Mesenchymal stem cell (in vitro differentiated cells and primary cell): ENCODE measurements at regions not wholly inside any gene's neighbourhood (a gene's known extent, or its start where the extent isn't known, plus 50 kb on each side); places are given as distances from the start of the nearest gene placed in this dataset.
A peak's percentile ranks its signal among the peaks of the same experiment; 100 is the strongest.

Experiments used
- DNase-seq: peaks from one replicate; pipeline ENCODE4 v3.0.0-alpha.2; 2013
- H2AFZ ChIP-seq: one replicate; pipeline ENCODE4 v1.6.1; 2013; ENCODE audit warnings: low read depth, mild to moderate bottlenecking, control low read depth, inconsistent platforms, low read length, moderate library complexity
- H2AK5ac ChIP-seq: 2 replicates; pipeline ENCODE4 v1.6.1; 2013; ENCODE audit warnings: low read length, moderate library complexity, mild to moderate bottlenecking, inconsistent platforms; ENCODE audit not compliant: severe bottlenecking
- H2BK120ac ChIP-seq: one replicate; pipeline ENCODE4 v1.6.1; 2013; ENCODE audit warnings: low read depth, mild to moderate bottlenecking, inconsistent platforms, low read length, moderate library complexity
- H2BK12ac ChIP-seq, 2 experiments: one replicate each; pipeline ENCODE4 v1.6.1; 2013; ENCODE audit warnings: inconsistent platforms in 2 of 2, low read length in 2 of 2, mild to moderate bottlenecking in 2 of 2, moderate library complexity in 2 of 2, control low read depth in 1 of 2
- H2BK15ac ChIP-seq: one replicate; pipeline ENCODE4 v1.6.1; 2013; ENCODE audit warnings: mild to moderate bottlenecking, low read depth, inconsistent platforms; ENCODE audit not compliant: poor library complexity, severe bottlenecking
- H2BK5ac ChIP-seq: 2 replicates; pipeline ENCODE4 v1.6.1; 2013; ENCODE audit warnings: low read depth, mild to moderate bottlenecking, low read length, control low read depth, inconsistent platforms; ENCODE audit not compliant: poor library complexity, severe bottlenecking
- H3K14ac ChIP-seq, 2 experiments: one replicate each; pipeline ENCODE4 v1.6.1; 2013; ENCODE audit warnings: inconsistent platforms in 2 of 2, low read length in 2 of 2, control low read depth in 1 of 2, mild to moderate bottlenecking in 1 of 2, moderate library complexity in 1 of 2
- H3K18ac ChIP-seq, 2 experiments: one replicate each; pipeline ENCODE4 v1.6.1; 2013; ENCODE audit warnings: inconsistent platforms in 2 of 2, low read length in 2 of 2, control low read depth in 1 of 2, low read depth in 1 of 2, mild to moderate bottlenecking in 1 of 2
- H3K23ac ChIP-seq, 2 experiments: one replicate each; pipeline ENCODE4 v1.6.1; 2013; ENCODE audit warnings: inconsistent platforms in 2 of 2, low read length in 2 of 2, mild to moderate bottlenecking in 2 of 2, moderate library complexity in 2 of 2, control low read depth in 1 of 2
- H3K27ac ChIP-seq: 2 replicates; pipeline ENCODE4 v1.5.1; 2013; ENCODE audit warnings: mild to moderate bottlenecking, moderate library complexity, low read length, control low read depth, inconsistent platforms; ENCODE audit not compliant: poor library complexity, severe bottlenecking
- H3K27me3 ChIP-seq, 2 experiments: 2 replicates each; pipeline versions ENCODE4 v1.6.1 to v1.7.0; 2013; ENCODE audit warnings: low read length in 2 of 2, mild to moderate bottlenecking in 2 of 2, moderate library complexity in 2 of 2, control low read depth in 1 of 2, inconsistent platforms in 1 of 2; ENCODE audit not compliant: control insufficient read depth in 1 of 2, insufficient read depth in 1 of 2
- H3K36me3 ChIP-seq, 2 experiments: 2 replicates each; pipeline versions ENCODE4 v1.6.1 to v1.7.0; 2013; ENCODE audit warnings: low read length in 2 of 2, control low read depth in 1 of 2, inconsistent platforms in 1 of 2, low read depth in 1 of 2, mild to moderate bottlenecking in 1 of 2; ENCODE audit not compliant: insufficient read depth in 2 of 2, control insufficient read depth in 1 of 2
- H3K4ac ChIP-seq, 2 experiments: one replicate each; pipeline ENCODE4 v1.6.1; 2013; ENCODE audit warnings: inconsistent platforms in 2 of 2, low read length in 2 of 2, mild to moderate bottlenecking in 2 of 2, moderate library complexity in 2 of 2, control low read depth in 1 of 2, low read depth in 1 of 2
- H3K4me1 ChIP-seq: 2 replicates; pipeline ENCODE4 v1.6.1; 2013; ENCODE audit warnings: low read depth, low read length, control low read depth; ENCODE audit not compliant: control insufficient read depth, insufficient read depth
- H3K4me2 ChIP-seq: 2 replicates; pipeline ENCODE4 v1.6.1; 2013; ENCODE audit warnings: low read length, mild to moderate bottlenecking, inconsistent platforms; ENCODE audit not compliant: poor library complexity, severe bottlenecking
- H3K4me3 ChIP-seq, 2 experiments: 2 replicates each; pipeline versions ENCODE4 v1.5.1 to v1.7.0; 2013; ENCODE audit warnings: low read length in 2 of 2, mild to moderate bottlenecking in 2 of 2, control low read depth in 1 of 2, low read depth in 1 of 2; ENCODE audit not compliant: insufficient read depth in 1 of 2
- H3K79me1 ChIP-seq: replicated peaks from 2 replicates; pipeline ENCODE4 v1.6.1; 2013; ENCODE audit warnings: mild to moderate bottlenecking, control low read depth, low read length, inconsistent platforms; ENCODE audit not compliant: poor library complexity, severe bottlenecking
- H3K9ac ChIP-seq: 2 replicates; pipeline ENCODE4 v1.7.0; 2013; ENCODE audit warnings: mild to moderate bottlenecking, low read length, moderate library complexity
- H3K9me3 ChIP-seq: 2 replicates; pipeline ENCODE4 v1.7.0; 2013; ENCODE audit warnings: mild to moderate bottlenecking, low read length; ENCODE audit not compliant: control insufficient read depth
- H4K8ac ChIP-seq: one replicate; pipeline ENCODE4 v1.6.1; 2013; ENCODE audit warnings: inconsistent platforms, mild to moderate bottlenecking, low read length, moderate library complexity
- H4K91ac ChIP-seq: one replicate; pipeline ENCODE4 v1.6.1; 2013; ENCODE audit warnings: mild to moderate bottlenecking, low read length, inconsistent platforms
- WGBS: methylation state at CpG from one replicate; pipeline ENCODE4 v1.1.7; 2013; ENCODE audit warnings: mixed read lengths; 5-methylcytosine and 5-hydroxymethylcytosine counted together

- H2BK120ac ChIP-seq: no peak overlapping the region
- H3K9me3 ChIP-seq: peaks cover 12% of the 10 kb centered on the region
- H3K79me1 ChIP-seq: no peaks in the 10 kb centered on the region
- H3K18ac ChIP-seq: no peak overlapping the region
- H3K27ac ChIP-seq: no peak overlapping the region
- no peaks in the 10 kb centered on the region for H3K27me3 ChIP-seq
- no peak overlapping the region for H2BK12ac ChIP-seq
- H3K4me1 ChIP-seq: peaks cover under 1% of the 10 kb centered on the region
- H3K9ac ChIP-seq: no peak overlapping the region
- H2BK5ac ChIP-seq: no peak overlapping the region
- 94% methylated on average over 3 of the region's 3 CpGs for WGBS
- no peak overlapping the region for H2AFZ ChIP-seq
- H4K8ac ChIP-seq: no peak overlapping the region
- H3K4ac ChIP-seq: no peak overlapping the region
- H4K91ac ChIP-seq: no peak overlapping the region
- H3K14ac ChIP-seq: no peak overlapping the region
- no peak for DNase-seq
- H3K36me3 ChIP-seq: no peaks in the 10 kb centered on the region
- H3K4me3 ChIP-seq: no peak overlapping the region
- no peak overlapping the region for H2AK5ac ChIP-seq
- no peak overlapping the region for H3K23ac ChIP-seq
- no peak overlapping the region for H2BK15ac ChIP-seq
- no peak overlapping the region for H3K4me2 ChIP-seq
These were observed 1343.9 kb upstream of the MIR17HG start for GRCh38 chr13:90003566-90003965.

DNA sequence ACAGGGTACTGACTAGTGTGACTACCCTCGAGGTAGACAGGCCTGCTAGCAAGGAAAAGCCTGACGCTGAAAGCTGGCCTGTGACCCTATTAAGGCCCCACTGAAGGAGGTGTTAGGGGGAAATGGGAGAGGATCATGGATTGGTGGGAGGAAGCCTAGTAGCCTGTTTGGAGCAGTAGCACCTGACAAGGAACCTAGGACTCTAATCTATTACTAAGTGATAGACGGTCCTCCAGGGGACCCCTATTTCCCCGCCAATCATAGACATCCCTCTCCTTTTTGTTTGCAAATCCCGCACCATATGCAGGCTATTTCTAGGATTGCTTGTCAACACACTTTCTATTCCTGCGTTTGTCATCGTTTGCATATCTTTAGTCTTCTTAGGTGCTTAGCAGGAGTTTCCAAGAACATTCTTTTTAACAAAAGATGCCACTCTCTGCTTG, 1338.8 kb upstream of the MIR17HG start:
- peak overlapping the region; percentile 81 for H2AFZ ChIP-seq
- DNase-seq: no peak
- H3K27ac ChIP-seq: no peak overlapping the region
- H2AK5ac ChIP-seq: no peak overlapping the region
- H3K4me1 ChIP-seq: peaks cover 1% of the 10 kb centered on the region
- H3K79me1 ChIP-seq: no peaks in the 10 kb centered on the region
- H3K4me3 ChIP-seq: no peak overlapping the region
- no peak overlapping the region for H4K91ac ChIP-seq
- no peak overlapping the region for H3K4ac ChIP-seq
- H4K8ac ChIP-seq: peak overlapping the region; percentile 52
- peak overlapping the region in 1 of 2 experiments; percentile 42 for H2BK12ac ChIP-seq
- peak overlapping the region; percentile 2 to 21 for H3K18ac ChIP-seq
- H3K27me3 ChIP-seq: no peaks in the 10 kb centered on the region
- 51% methylated on average over 7 of the region's 7 CpGs for WGBS
- H3K4me2 ChIP-seq: no peak overlapping the region
- H3K14ac ChIP-seq: peak overlapping the region in 1 of 2 experiments; percentile 65
- H3K23ac ChIP-seq: no peak overlapping the region
- H3K9me3 ChIP-seq: peaks cover 4% of the 10 kb centered on the region
- no peak overlapping the region for H2BK15ac ChIP-seq
- H3K9ac ChIP-seq: no peak overlapping the region
- no peak overlapping the region for H2BK5ac ChIP-seq
- no peak overlapping the region for H2BK120ac ChIP-seq
- no peaks in the 10 kb centered on the region for H3K36me3 ChIP-seq

- no peak overlapping the region for H2BK5ac ChIP-seq
- no peak overlapping the region for H3K9ac ChIP-seq
- no peak overlapping the region for H3K27ac ChIP-seq
- no peak overlapping the region for H2BK15ac ChIP-seq
- no peak overlapping the region for H2BK120ac ChIP-seq
- H3K4me3 ChIP-seq: no peak overlapping the region
- no peaks in the 10 kb centered on the region for H3K79me1 ChIP-seq
- H3K14ac ChIP-seq: no peak overlapping the region
- H3K4me1 ChIP-seq: no peaks in the 10 kb centered on the region
- H3K18ac ChIP-seq: no peak overlapping the region
- peaks cover 9% of the 10 kb centered on the region for H3K9me3 ChIP-seq
- no peak overlapping the region for H3K4ac ChIP-seq
- WGBS: no CpG with 5 or more reads among the region's 1 CpG
- no peak overlapping the region for H2AK5ac ChIP-seq
- no peak overlapping the region for H4K91ac ChIP-seq
- no peak overlapping the region for H2BK12ac ChIP-seq
- no peaks in the 10 kb centered on the region for H3K36me3 ChIP-seq
- no peak overlapping the region for H3K23ac ChIP-seq
- no peak overlapping the region for H4K8ac ChIP-seq
- H2AFZ ChIP-seq: no peak overlapping the region
- no peak for DNase-seq
- no peaks in the 10 kb centered on the region for H3K27me3 ChIP-seq
- no peak overlapping the region for H3K4me2 ChIP-seq
These were observed 1333.4 kb upstream of the MIR17HG start for GRCh38 chr13:90014038-90014437.

DNA sequence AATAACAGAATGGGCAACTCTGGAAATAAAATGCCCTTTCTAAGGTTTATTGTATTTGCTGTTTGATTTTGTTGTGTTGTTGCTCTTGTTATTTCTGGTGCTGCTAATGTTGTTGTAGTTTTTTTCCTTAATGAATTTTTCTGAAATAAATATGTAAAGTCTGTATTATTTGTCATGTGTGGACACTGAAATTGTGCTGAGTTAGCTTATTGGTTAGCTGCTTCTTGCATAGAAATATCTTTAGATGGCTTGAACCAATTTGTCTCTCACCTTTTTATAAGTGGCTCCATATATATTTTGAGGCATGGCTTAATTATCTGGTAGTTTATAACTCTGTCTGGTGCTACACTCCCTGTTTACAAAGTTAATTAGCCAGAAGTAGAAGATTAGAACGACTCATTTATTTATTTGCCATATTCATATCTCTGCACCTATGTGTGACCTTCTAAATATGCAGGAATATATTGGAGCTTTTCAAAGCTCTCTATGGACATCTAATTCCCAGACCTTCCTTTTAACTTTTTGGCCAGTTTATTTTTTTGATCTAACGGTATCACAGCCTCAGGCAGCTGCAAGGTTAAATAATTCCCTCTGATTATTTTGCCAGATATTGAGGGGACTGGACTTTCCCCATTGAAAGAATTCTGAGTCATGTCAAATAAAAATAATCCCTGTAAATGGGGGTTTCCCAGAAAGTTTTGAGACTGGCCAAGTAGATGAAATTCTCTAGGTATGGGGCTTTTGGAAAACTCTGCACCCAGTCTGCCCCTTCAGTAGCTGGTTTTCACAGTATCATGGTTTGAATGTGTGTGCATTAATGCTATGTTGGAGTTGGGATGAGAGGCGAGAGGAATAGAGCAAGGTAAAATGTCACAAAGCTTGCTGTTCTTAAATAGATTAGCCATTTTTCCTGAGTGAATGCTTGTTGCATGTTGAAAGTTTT, 1331.7 kb upstream of the MIR17HG start:
- Histone ChIP-seq H3K4me3 (no peak overlapping the region), H2BK15ac (no peak overlapping the region), H3K18ac (no peak overlapping the region), H2BK12ac (no peak overlapping the region), H2BK120ac (no peak overlapping the region), H4K91ac (no peak overlapping the region), H2AFZ (no peak overlapping the region), H2BK5ac (no peak overlapping the region), H2AK5ac (no peak overlapping the region), H3K23ac (no peak overlapping the region), H3K36me3 (no peaks in the 10 kb centered on the region), H3K14ac (no peak overlapping the region), H3K9me3 (peaks cover 9% of the 10 kb centered on the region), H3K4ac (no peak overlapping the region), H3K9ac (no peak overlapping the region), H3K4me2 (no peak overlapping the region), H3K27me3 (no peaks in the 10 kb centered on the region), H3K4me1 (no peaks in the 10 kb centered on the region), H3K27ac (no peak overlapping the region), H4K8ac (no peak overlapping the region), H3K79me1 (no peaks in the 10 kb centered on the region)
- DNase-seq: no peak
- WGBS: 98% methylated on average over 2 of the region's 3 CpGs
